Mucosa of descending colon (tissue), 3 donors: ENCODE measurements at regions not wholly inside any gene's neighbourhood (a gene's known extent, or its start where the extent isn't known, plus 50 kb on each side); places are given as distances from the start of the nearest gene placed in this dataset.

ENCODE experiments used
- ATAC-seq: fragments of 200-7000 bp; cut with Tn5 transposase; one replicate; pipeline ENCODE4 v1.9.1; 2020; ENCODE audit warnings: mild to moderate bottlenecking, moderate library complexity
- DNase-seq, 3 donors: peaks; one replicate each; pipeline ENCODE4 v3.0.0-alpha.2; 2020
- H3K36me3 ChIP-seq: fragments of 200-600 bp; one replicate; pipeline ENCODE4 v1.8.0; 2021; ENCODE audit warnings: low read depth, mild to moderate bottlenecking
- H3K4me1 ChIP-seq: fragments of 200-600 bp; one replicate; pipeline ENCODE4 v1.8.0; 2021; ENCODE audit warnings: low read depth, mild to moderate bottlenecking
- H3K4me3 ChIP-seq: fragments of 200-600 bp; one replicate; pipeline ENCODE4 v1.8.0; 2021; ENCODE audit warnings: mild to moderate bottlenecking
- H3K9me3 ChIP-seq: fragments of 200-600 bp; one replicate; pipeline ENCODE4 v1.8.0; 2021; ENCODE audit warnings: mild to moderate bottlenecking
- CTCF ChIP-seq: fragments of 200-600 bp; IDR thresholded peaks from one replicate; pipeline ENCODE4 v1.8.0; 2022; ENCODE audit warnings: antibody characterized with exemption, mild to moderate bottlenecking
- intact Hi-C, 2 donors: fragments of 100-400 bp; cut with DNase I in 1 of 2; cut with micrococcal nuclease in 1 of 2; formaldehyde crosslinking; loops; one replicate each; pipeline versions ENCODE4 v1.11.0 to v1.11.1; 2022; cut with DNase I, micrococcal nuclease
- donor health status: DM: no; HTN: no; CAD: no; lungs with moderate emphysema.
- donor health status: DM: no; HTN: no; CAD: no.
- donor health status: DM: no; HTN: yes; CAD: no.

DNA sequence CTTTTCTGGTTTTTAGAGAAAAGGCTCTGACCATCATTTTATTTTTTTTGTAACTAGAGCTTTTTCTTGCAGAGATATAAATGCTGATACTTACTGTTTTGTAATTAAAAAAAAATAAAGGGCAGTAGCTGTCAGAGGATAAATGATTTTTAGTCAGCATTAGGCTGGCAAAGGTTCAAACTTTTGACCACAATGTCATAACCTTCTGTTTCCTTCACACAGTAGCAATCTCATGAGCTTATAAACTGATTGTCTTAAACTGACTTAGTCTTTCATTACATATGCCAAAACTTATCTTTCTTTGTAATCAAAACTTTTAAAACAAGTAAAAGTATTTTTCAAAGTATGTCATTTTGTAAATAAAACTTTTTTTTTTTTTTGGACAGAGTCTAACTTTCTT, 841.9 kb downstream of the OTOL1 start:
- Histone ChIP-seq H3K4me3 (no peak overlapping the region), H3K36me3 (no peaks in the 10 kb centered on the region), H3K9me3 (peaks cover 8% of the 10 kb centered on the region), H3K4me1 (no peaks in the 10 kb centered on the region)
- ATAC-seq (no peak), DNase-seq (no peak)
- no peak for TF ChIP-seq CTCF
- intact Hi-C loops, result no loop called here

- H3K9me3 ChIP-seq, result no peaks in the 10 kb centered on the region
- no peak overlapping the region for H3K4me3 ChIP-seq
- H3K36me3 ChIP-seq, result no peaks in the 10 kb centered on the region
- ATAC-seq (no peak), DNase-seq (no peak)
- TF ChIP-seq CTCF, result no peak
- intact Hi-C loops, result no loop called here
- no peaks in the 10 kb centered on the region for H3K4me1 ChIP-seq
These were observed 852.3 kb downstream of the OTOL1 start for GRCh38 chr3:162348912-162349311.

- TF ChIP-seq CTCF, result no peak
- DNase-seq, result no peak
- Histone ChIP-seq H3K36me3 (no peaks in the 10 kb centered on the region), H3K4me1 (no peaks in the 10 kb centered on the region), H3K9me3 (no peaks in the 10 kb centered on the region), H3K4me3 (no peak overlapping the region)
- intact Hi-C loops, result no loop called here
- ATAC-seq, result no peak
These were observed 856.8 kb downstream of the OTOL1 start for GRCh38 chr3:162353414-162353813.

- Histone ChIP-seq H3K4me1 (no peaks in the 10 kb centered on the region), H3K4me3 (no peak overlapping the region), H3K36me3 (no peaks in the 10 kb centered on the region), H3K9me3 (no peaks in the 10 kb centered on the region)
- TF ChIP-seq CTCF, result no peak
- intact Hi-C loops, result no loop called here
- no peak for ATAC-seq
- DNase-seq, result no peak
These were observed 857.7 kb downstream of the OTOL1 start for GRCh38 chr3:162354356-162354755.

DNA sequence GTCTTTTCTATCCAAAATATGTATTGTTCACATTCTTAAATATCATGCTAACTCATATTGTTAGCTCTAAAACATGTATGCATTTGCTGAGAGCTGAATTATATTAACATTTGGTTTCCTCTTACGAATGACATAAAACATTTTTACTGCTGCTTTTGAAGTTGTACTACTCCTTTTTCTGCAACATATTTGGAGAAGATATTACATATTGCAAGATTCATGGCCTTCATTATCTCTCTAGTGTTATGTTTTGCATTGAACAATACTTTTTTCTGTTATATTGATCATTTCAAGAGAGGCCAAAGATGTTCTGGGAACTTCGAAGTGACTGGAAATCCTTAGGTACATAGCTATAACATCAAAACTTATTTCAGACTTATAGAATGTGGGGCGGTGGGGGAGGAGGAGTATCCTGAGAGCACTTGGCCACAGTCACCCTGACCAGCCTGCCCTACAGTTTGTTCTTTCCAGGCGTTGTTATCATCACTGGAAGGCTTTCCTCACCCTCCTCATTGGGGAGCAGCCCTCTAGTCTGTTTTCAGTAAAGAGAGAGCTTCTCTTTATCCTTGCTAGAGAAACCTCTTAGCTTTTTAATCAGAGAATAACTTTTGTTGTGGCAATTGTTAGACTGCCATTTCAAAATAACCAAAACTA, 868.6 kb downstream of the OTOL1 start:
- Histone ChIP-seq H3K9me3 (no peaks in the 10 kb centered on the region), H3K4me3 (no peak overlapping the region), H3K36me3 (no peaks in the 10 kb centered on the region), H3K4me1 (no peaks in the 10 kb centered on the region)
- intact Hi-C loops, result no loop called here
- no peak for ATAC-seq
- no peak for DNase-seq
- TF ChIP-seq CTCF, result no peak
